ENCODE measurements at regions not wholly inside any gene's neighbourhood (a gene's known extent, or its start where the extent isn't known, plus 50 kb on each side); places are given as distances from the start of the nearest gene placed in this dataset.

DNA sequence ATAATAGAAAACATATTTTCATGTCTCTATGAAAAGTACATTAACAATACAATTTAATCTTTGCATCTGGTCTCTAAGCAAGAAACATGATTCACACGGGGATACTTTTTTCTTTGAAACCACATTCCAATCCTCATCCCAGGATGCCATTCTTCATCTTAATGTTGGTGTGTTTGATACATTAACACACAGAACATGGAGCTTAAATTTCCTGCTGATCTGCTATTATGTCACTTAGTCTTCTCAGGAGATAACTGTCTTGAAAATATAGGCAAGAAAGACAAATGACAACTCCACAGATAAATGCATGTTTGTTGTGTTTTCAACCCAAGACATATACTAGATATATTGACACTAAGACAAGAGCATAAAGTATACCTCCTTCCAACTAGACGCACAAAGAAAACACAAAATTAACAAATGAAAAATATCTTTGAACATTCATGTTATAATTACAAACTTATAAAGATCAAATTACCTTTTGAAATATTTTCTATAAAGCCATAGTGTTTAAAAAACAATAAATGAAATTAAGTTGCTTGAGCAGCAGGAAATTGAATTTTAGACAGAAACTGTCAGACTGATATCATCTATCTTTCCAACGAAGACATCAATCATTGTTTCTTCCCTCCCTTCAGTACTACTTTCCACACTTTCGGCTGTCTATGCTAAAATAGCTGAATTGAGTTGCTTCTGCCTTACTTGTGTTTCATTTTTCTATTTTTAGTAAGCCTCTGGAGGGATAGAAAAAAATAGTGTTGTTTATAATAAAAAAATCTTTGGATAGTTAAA is 1676.7 kb upstream of the CDH9 start:
- TF ChIP-seq POLR2A (IDR thresholded peaks at IDR 0.05) = no peak
- TF ChIP-seq, protein P1, sequence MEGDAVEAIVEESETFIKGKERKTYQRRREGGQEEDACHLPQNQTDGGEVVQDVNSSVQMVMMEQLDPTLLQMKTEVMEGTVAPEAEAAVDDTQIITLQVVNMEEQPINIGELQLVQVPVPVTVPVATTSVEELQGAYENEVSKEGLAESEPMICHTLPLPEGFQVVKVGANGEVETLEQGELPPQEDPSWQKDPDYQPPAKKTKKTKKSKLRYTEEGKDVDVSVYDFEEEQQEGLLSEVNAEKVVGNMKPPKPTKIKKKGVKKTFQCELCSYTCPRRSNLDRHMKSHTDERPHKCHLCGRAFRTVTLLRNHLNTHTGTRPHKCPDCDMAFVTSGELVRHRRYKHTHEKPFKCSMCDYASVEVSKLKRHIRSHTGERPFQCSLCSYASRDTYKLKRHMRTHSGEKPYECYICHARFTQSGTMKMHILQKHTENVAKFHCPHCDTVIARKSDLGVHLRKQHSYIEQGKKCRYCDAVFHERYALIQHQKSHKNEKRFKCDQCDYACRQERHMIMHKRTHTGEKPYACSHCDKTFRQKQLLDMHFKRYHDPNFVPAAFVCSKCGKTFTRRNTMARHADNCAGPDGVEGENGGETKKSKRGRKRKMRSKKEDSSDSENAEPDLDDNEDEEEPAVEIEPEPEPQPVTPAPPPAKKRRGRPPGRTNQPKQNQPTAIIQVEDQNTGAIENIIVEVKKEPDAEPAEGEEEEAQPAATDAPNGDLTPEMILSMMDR (IDR thresholded peaks at IDR 0.05) = no peak
